Activated naive CD8-positive, alpha-beta T cell (primary cell): ENCODE measurements at regions not wholly inside any gene's neighbourhood (a gene's known extent, or its start where the extent isn't known, plus 50 kb on each side); places are given as distances from the start of the nearest gene placed in this dataset.

Experiments used
- H3K27ac Mint-ChIP-seq: one replicate; pipeline ENCODE4 v1.8.0; 2021; ENCODE audit warnings: mixed read lengths
- H3K27me3 Mint-ChIP-seq: one replicate; pipeline ENCODE4 v1.8.0; 2021; ENCODE audit warnings: mixed read lengths
- H3K36me3 Mint-ChIP-seq: one replicate; pipeline ENCODE4 v1.8.0; 2021; ENCODE audit warnings: mixed read lengths
- H3K4me1 Mint-ChIP-seq: one replicate; pipeline ENCODE4 v1.8.0; 2021; ENCODE audit warnings: low read depth, mixed read lengths
- H3K4me3 Mint-ChIP-seq: one replicate; pipeline ENCODE4 v1.8.0; 2021; ENCODE audit warnings: mild to moderate bottlenecking, mixed read lengths
- H3K9me3 Mint-ChIP-seq: one replicate; pipeline ENCODE4 v1.8.0; 2021; ENCODE audit warnings: low read depth, mixed read lengths

GRCh38 chr10:128570319-128570995 is 444.2 kb upstream of the MKI67 start:
- no peaks in the 10 kb centered on the region for H3K9me3 Mint-ChIP-seq
- no peak overlapping the region for H3K27ac Mint-ChIP-seq
- no peaks in the 10 kb centered on the region for H3K4me1 Mint-ChIP-seq
- H3K4me3 Mint-ChIP-seq: no peak overlapping the region
- no peaks in the 10 kb centered on the region for H3K36me3 Mint-ChIP-seq
- no peaks in the 10 kb centered on the region for H3K27me3 Mint-ChIP-seq

DNA sequence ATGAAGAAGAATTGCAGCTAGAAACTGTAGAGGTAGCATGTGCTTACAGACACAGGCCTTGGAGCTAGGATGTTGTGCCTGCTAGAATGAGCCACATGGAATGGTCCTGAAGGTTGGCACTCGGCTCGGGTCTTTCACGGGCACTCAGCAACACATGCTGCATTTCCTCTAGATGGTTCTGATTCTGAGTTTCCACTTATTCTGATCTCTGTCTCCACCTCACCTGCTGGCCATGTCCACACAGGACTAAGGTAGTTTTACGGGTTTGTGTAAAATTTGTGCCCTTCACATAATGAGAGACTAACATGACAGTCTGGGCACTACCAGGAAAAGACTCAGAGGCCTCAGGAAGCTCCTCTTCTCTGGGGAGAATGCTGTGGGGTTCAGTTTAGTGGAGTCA is 444.8 kb upstream of the MKI67 start:
- no peak overlapping the region for H3K27ac Mint-ChIP-seq
- H3K9me3 Mint-ChIP-seq: no peaks in the 10 kb centered on the region
- no peak overlapping the region for H3K4me3 Mint-ChIP-seq

GRCh38 chr10:128571745-128572144 is 445.5 kb upstream of the MKI67 start:
- Mint-ChIP-seq H3K4me1 (no peaks in the 10 kb centered on the region), H3K27ac (no peak overlapping the region), H3K36me3 (no peaks in the 10 kb centered on the region), H3K9me3 (no peaks in the 10 kb centered on the region), H3K4me3 (no peak overlapping the region), H3K27me3 (no peaks in the 10 kb centered on the region)

More for the DNA sequence above, 444.8 kb upstream of the MKI67 start:
- no peaks in the 10 kb centered on the region for H3K4me1 Mint-ChIP-seq
- H3K27me3 Mint-ChIP-seq: no peaks in the 10 kb centered on the region
- no peaks in the 10 kb centered on the region for H3K36me3 Mint-ChIP-seq

GRCh38 chr10:128572696-128573095 is 446.5 kb upstream of the MKI67 start:
- H3K9me3 Mint-ChIP-seq: no peaks in the 10 kb centered on the region
- H3K27me3 Mint-ChIP-seq: no peaks in the 10 kb centered on the region
- H3K36me3 Mint-ChIP-seq: no peaks in the 10 kb centered on the region
- no peaks in the 10 kb centered on the region for H3K4me1 Mint-ChIP-seq
- no peak overlapping the region for H3K27ac Mint-ChIP-seq
- no peak overlapping the region for H3K4me3 Mint-ChIP-seq

DNA sequence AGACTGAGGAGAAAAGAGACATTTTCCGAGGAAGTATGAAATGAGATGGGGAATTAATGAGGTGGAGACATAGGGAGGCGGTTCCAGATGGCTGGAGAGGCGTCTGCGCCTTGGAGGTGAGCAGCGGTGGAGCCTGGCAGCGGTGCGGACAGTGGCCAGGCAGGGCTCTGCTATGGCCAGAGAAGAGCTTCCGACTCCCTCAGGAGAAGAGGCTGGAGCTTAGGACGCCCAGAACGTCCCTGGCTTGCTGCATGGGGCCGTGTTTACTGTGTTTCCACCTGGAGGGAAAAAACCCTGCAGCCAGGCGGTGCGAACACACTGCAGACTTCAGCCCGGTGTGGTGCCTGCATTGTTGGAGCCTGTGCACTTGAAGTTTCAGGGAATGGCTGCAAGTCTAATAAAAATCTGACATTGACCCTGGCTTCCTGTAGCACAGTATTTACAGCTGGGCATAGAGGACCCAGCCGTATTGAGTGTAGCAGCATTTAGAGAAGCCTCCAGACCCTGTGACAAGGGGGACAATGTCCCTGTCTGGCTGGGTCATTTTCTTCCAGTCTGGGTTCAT is 447.1 kb upstream of the MKI67 start:
- Mint-ChIP-seq H3K4me1 (no peaks in the 10 kb centered on the region), H3K36me3 (no peaks in the 10 kb centered on the region), H3K4me3 (no peak overlapping the region), H3K27me3 (no peaks in the 10 kb centered on the region), H3K9me3 (no peaks in the 10 kb centered on the region), H3K27ac (no peak overlapping the region)

DNA sequence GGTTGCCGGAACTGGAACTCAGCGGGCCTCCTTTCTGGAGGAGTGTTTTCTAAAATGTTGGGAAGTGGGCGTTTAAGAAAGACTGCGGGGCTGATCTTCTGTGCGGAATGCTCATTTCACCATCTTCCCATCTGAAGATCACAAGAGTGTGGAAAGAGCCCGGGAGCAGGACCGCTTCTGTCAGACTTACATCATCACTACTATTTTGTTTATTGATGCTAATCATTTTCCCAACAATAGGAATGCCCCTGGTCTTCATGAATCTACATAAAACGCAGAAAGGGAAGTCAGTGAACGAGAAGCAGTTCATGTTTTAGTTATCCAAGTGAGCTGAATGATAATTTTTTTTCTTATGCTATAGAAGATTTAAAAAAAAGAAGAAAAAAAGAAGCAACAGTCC is 447.8 kb upstream of the MKI67 start:
- Mint-ChIP-seq H3K36me3 (no peaks in the 10 kb centered on the region), H3K4me3 (no peak overlapping the region), H3K4me1 (no peaks in the 10 kb centered on the region), H3K27ac (no peak overlapping the region), H3K9me3 (no peaks in the 10 kb centered on the region), H3K27me3 (no peaks in the 10 kb centered on the region)

DNA sequence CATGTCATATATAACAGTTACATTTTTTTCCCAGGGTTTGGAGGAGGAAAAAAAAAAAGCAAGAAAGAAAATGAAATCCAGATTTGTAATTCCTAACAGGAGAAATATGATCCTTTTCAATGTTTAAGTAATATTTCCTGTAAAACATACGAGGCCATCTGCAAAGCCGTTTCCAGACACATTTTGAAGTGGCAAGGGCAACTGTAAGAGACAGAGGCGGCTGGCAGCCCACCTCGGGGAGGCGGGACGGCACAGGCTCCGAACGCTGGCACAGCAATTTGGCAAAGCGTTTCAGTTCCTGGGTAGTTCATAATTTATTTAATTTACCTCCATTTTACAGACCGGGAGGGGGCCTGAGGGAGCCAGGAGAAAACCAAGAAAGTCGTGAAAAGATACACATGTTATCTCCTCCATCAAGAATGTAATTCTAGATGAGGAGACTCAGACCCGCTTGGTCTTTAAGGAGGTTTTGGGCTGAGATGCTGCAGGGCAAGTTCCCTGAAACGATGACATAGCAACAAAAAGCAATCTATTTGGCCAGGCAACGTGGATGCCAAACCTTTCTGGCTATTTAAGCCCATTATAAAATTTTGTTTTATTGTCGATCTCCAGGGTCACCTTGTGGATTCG is 448.5 kb upstream of the MKI67 start:
- no peaks in the 10 kb centered on the region for H3K36me3 Mint-ChIP-seq
- H3K27ac Mint-ChIP-seq: no peak overlapping the region
- H3K27me3 Mint-ChIP-seq: no peaks in the 10 kb centered on the region
- H3K4me1 Mint-ChIP-seq: no peaks in the 10 kb centered on the region
- no peak overlapping the region for H3K4me3 Mint-ChIP-seq
- no peaks in the 10 kb centered on the region for H3K9me3 Mint-ChIP-seq

GRCh38 chr10:128575761-128576160 is 449.5 kb upstream of the MKI67 start:
- H3K36me3 Mint-ChIP-seq: no peaks in the 10 kb centered on the region
- H3K9me3 Mint-ChIP-seq: no peaks in the 10 kb centered on the region
- peaks cover 2% of the 10 kb centered on the region for H3K27me3 Mint-ChIP-seq
- no peaks in the 10 kb centered on the region for H3K4me1 Mint-ChIP-seq
- no peak overlapping the region for H3K4me3 Mint-ChIP-seq
- no peak overlapping the region for H3K27ac Mint-ChIP-seq

DNA sequence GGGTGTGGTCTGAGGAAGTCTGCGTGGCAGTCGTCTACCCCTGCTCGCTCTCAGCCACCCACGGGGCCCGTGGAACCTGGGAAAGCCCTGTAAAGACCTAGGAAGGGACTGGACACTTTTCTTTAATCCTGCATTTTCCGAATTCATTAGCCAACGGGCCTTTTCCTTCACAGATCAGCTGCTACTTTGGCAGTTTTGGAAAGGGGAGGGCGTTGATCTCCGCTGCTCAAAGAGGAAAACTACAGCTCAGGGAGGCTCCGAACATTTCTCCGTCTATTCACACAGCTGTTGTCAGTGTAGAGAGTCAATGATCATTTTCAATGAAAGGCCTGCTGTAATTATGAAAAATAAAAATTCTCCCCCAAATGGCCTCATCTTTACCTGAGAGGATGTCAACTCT is 450.1 kb upstream of the MKI67 start:
- no peaks in the 10 kb centered on the region for H3K4me1 Mint-ChIP-seq
- no peak overlapping the region for H3K4me3 Mint-ChIP-seq
- no peaks in the 10 kb centered on the region for H3K36me3 Mint-ChIP-seq
- H3K9me3 Mint-ChIP-seq: no peaks in the 10 kb centered on the region
- H3K27me3 Mint-ChIP-seq: peaks cover 2% of the 10 kb centered on the region
- H3K27ac Mint-ChIP-seq: no peak overlapping the region

DNA sequence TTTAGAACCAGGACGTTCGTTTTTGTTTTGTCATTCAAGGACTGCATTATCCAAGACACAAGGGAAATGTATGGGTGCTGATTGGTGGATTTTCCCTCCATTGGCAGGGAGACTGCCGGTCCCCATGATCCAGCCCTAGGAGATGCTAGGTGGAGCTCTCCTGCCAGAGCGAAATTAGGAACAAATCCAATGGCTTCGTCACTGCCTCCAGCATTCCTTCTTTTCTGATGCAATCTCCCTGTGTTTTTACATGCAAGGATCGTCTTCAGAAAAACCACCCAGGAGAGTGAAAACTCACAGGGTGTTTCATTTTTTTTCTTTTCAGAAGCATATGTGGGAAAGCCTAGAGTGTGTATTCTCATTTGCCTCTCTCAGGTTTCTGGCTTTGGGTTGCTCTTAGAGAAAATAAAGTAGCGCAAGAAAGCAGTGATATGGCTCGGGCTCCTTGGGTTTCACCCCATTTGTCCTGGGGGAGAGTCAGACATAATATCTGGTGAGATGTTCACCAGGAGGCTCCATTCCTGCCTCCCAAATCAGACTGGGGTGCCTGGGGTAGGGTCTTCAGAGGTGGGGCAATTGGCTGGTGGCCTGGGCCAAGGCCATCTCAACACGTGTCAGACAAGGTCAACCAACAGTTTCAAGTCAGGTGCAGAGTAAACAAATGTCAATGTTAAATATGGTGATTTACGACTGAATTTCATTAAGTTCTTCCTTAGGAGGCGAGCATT is 450.9 kb upstream of the MKI67 start:
- H3K27me3 Mint-ChIP-seq: peaks cover 2% of the 10 kb centered on the region
- H3K4me1 Mint-ChIP-seq: no peaks in the 10 kb centered on the region
- no peaks in the 10 kb centered on the region for H3K36me3 Mint-ChIP-seq
- H3K27ac Mint-ChIP-seq: no peak overlapping the region
- H3K9me3 Mint-ChIP-seq: no peaks in the 10 kb centered on the region
- no peak overlapping the region for H3K4me3 Mint-ChIP-seq

GRCh38 chr10:128577958-128578750 is 451.9 kb upstream of the MKI67 start:
- Mint-ChIP-seq H3K4me1 (no peaks in the 10 kb centered on the region), H3K4me3 (no peak overlapping the region), H3K36me3 (no peaks in the 10 kb centered on the region), H3K9me3 (no peaks in the 10 kb centered on the region), H3K27me3 (peaks cover 2% of the 10 kb centered on the region), H3K27ac (no peak overlapping the region)

GRCh38 chr10:128578766-128579165 is 452.5 kb upstream of the MKI67 start:
- Mint-ChIP-seq H3K27ac (no peak overlapping the region), H3K36me3 (no peaks in the 10 kb centered on the region), H3K4me1 (no peaks in the 10 kb centered on the region), H3K9me3 (no peaks in the 10 kb centered on the region), H3K27me3 (peaks cover 2% of the 10 kb centered on the region), H3K4me3 (no peak overlapping the region)

DNA sequence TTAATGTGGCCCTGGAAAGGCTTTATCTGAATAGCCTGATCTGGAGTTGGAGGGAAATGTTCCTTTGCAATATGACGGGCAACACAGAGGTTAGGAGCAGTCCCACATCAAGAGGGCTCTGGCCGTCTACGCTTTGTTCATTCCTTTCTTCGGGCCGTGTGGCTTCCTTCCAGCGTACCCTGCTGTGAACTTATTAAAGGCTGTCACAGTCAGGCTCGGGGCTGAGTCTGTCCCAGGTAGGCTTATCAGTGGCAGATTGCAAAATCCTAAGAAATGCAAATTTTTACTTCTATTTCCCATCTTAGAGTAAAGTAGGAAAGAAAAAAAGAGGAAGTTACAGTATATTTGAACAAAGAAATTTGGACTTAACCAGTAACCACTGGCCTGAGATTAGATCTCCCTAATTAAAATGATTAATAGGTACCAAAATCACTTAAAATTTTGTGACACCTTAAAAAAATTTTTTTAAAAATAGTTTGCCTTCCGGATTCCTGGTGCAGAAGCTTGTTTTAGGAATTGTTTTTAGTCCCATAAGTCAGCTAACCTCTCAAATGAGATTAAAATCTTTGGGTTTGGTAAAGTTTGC is 453.1 kb upstream of the MKI67 start:
- H3K4me1 Mint-ChIP-seq: no peaks in the 10 kb centered on the region
- H3K4me3 Mint-ChIP-seq: no peak overlapping the region
- H3K36me3 Mint-ChIP-seq: no peaks in the 10 kb centered on the region
- no peak overlapping the region for H3K27ac Mint-ChIP-seq
- no peaks in the 10 kb centered on the region for H3K9me3 Mint-ChIP-seq
- H3K27me3 Mint-ChIP-seq: peaks cover 2% of the 10 kb centered on the region

- Mint-ChIP-seq H3K9me3 (no peaks in the 10 kb centered on the region), H3K27me3 (peaks cover 2% of the 10 kb centered on the region), H3K4me3 (no peak overlapping the region), H3K27ac (no peak overlapping the region), H3K36me3 (no peaks in the 10 kb centered on the region), H3K4me1 (no peaks in the 10 kb centered on the region)
Observed at GRCh38 chr10:128579901-128580300, 453.7 kb upstream of the MKI67 start.
